CD14-positive monocyte (primary cell): ENCODE measurements at regions not wholly inside any gene's neighbourhood (a gene's known extent, or its start where the extent isn't known, plus 50 kb on each side); places are given as distances from the start of the nearest gene placed in this dataset.

Experiments
- DNase-seq, 3 donors: peaks; one replicate each; pipeline ENCODE4 v3.0.0-alpha.2; 2011 to 2022
- H2AFZ ChIP-seq: 2 replicates; pipeline ENCODE4 v1.6.0; 2012; ENCODE audit warnings: mild to moderate bottlenecking, low read depth, low read length, inconsistent platforms; ENCODE audit not compliant: insufficient read depth, poor library complexity, severe bottlenecking
- H3K27ac ChIP-seq, 2 donors: 1 replicate in 1 of 2; 2 replicates in 1 of 2; pipeline ENCODE4 v1.5.1; 2012 to 2013; ENCODE audit warnings: low read length in 2 of 2, control low read depth in 1 of 2, inconsistent platforms in 1 of 2, low read depth in 1 of 2, mild to moderate bottlenecking in 1 of 2
- H3K27me3 ChIP-seq, 2 donors: one replicate each; pipeline versions ENCODE4 v1.6.0 to v1.6.1; 2011 to 2013; ENCODE audit warnings: low read length in 2 of 2; ENCODE audit not compliant: control insufficient read depth in 2 of 2, insufficient read depth in 2 of 2
- H3K36me3 ChIP-seq, 2 donors: replicated peaks in 1 of 2; 1 replicate in 1 of 2; 2 replicates in 1 of 2; pipeline versions ENCODE4 v1.5.1 to v1.6.1; 2012 to 2013; ENCODE audit warnings: low read length in 2 of 2, control low read depth in 1 of 2, inconsistent platforms in 1 of 2, mild to moderate bottlenecking in 1 of 2; ENCODE audit not compliant: insufficient read depth in 2 of 2, control insufficient read depth in 1 of 2
- H3K4me1 ChIP-seq, 2 donors: 1 replicate in 1 of 2; 2 replicates in 1 of 2; pipeline versions ENCODE4 v1.5.1 to v1.6.1; 2012 to 2013; ENCODE audit warnings: low read length in 2 of 2, control low read depth in 1 of 2, inconsistent platforms in 1 of 2, mild to moderate bottlenecking in 1 of 2, moderate library complexity in 1 of 2; ENCODE audit not compliant: insufficient read depth in 2 of 2, control insufficient read depth in 1 of 2
- H3K4me2 ChIP-seq: replicated peaks from 2 replicates; pipeline ENCODE3; 2012; ENCODE audit warnings: low read length, moderate library complexity, mild to moderate bottlenecking; ENCODE audit not compliant: poor library complexity, severe bottlenecking; ENCODE audit errors: extremely low read depth
- H3K4me3 ChIP-seq, 3 experiments: fragments of 200-600 bp in 1 of 3; sonication (generic) in 1 of 3; replicated peaks in 1 of 3; 1 replicate in 2 of 3; 2 replicates in 1 of 3; pipeline ENCODE4 v1.5.1; 2011 to 2013; ENCODE audit warnings: low read length in 3 of 3, mild to moderate bottlenecking in 3 of 3, control low read depth in 2 of 3, low read depth in 2 of 3, inconsistent platforms in 1 of 3, moderate library complexity in 1 of 3
- H3K79me2 ChIP-seq: 2 replicates; pipeline ENCODE4 v1.6.0; 2012; ENCODE audit warnings: mild to moderate bottlenecking, control low read depth, inconsistent platforms, low read length, moderate library complexity; ENCODE audit not compliant: insufficient read depth
- H3K9ac ChIP-seq: 2 replicates; pipeline ENCODE4 v1.6.0; 2017; ENCODE audit warnings: low read length, mild to moderate bottlenecking; ENCODE audit not compliant: insufficient read depth, poor library complexity, severe bottlenecking
- H3K9me3 ChIP-seq, 2 donors: replicated peaks in 1 of 2; 1 replicate in 1 of 2; 2 replicates in 1 of 2; pipeline versions ENCODE4 v1.5.1 to v1.6.1; 2012 to 2013; ENCODE audit warnings: low read length in 2 of 2, control low read depth in 1 of 2; ENCODE audit not compliant: control insufficient read depth in 1 of 2, insufficient read depth in 1 of 2
- H4K20me1 ChIP-seq: 2 replicates; pipeline ENCODE4 v1.6.0; 2012; ENCODE audit warnings: mild to moderate bottlenecking, low read length, control low read depth, moderate library complexity; ENCODE audit not compliant: insufficient read depth
- H3K27ac Mint-ChIP-seq, 7 donors: one replicate each; pipeline ENCODE4 v1.8.0; 2020; ENCODE audit warnings: mild to moderate bottlenecking in 7 of 7, mixed read lengths in 7 of 7, moderate library complexity in 6 of 7, inconsistent platforms in 2 of 7
- H3K27me3 Mint-ChIP-seq, 3 donors: one replicate each; pipeline ENCODE4 v1.8.0; 2021 to 2022; ENCODE audit warnings: low read depth in 3 of 3, mild to moderate bottlenecking in 3 of 3, mixed read lengths in 3 of 3, moderate library complexity in 3 of 3, inconsistent platforms in 1 of 3
- H3K36me3 Mint-ChIP-seq, 2 donors: one replicate each; pipeline ENCODE4 v1.8.0; 2020; ENCODE audit warnings: mixed read lengths in 2 of 2, inconsistent platforms in 1 of 2, mild to moderate bottlenecking in 1 of 2
- H3K4me1 Mint-ChIP-seq: one replicate; pipeline ENCODE4 v1.8.0; 2020; ENCODE audit warnings: mild to moderate bottlenecking, mixed read lengths
- H3K4me3 Mint-ChIP-seq, 2 donors: one replicate each; pipeline ENCODE4 v1.8.0; 2020; ENCODE audit warnings: mild to moderate bottlenecking in 2 of 2, mixed read lengths in 2 of 2, moderate library complexity in 1 of 2
- H3K9me3 Mint-ChIP-seq, 7 donors: one replicate each; pipeline ENCODE4 v1.8.0; 2020 to 2022; ENCODE audit warnings: mixed read lengths in 7 of 7, mild to moderate bottlenecking in 6 of 7, moderate library complexity in 6 of 7, inconsistent platforms in 2 of 7
- CTCF ChIP-seq: fragments of 200-600 bp; IDR thresholded peaks from one replicate; pipeline ENCODE4 v1.8.0; 2022; ENCODE audit warnings: antibody characterized with exemption, mild to moderate bottlenecking
- WGBS: methylation state at CpG from one replicate; pipeline ENCODE4 v1.1.5; 2013; ENCODE audit warnings: missing lambda C conversion rate; ENCODE audit not compliant: insufficient coverage; 5-methylcytosine and 5-hydroxymethylcytosine counted together
- intact Hi-C, 2 donors: fragments of 100-400 bp; cut with micrococcal nuclease; formaldehyde crosslinking; loops; one replicate each; pipeline versions ENCODE4 v1.15.0 to v1.15.1; 2023

- Mint-ChIP-seq H3K36me3 (no peaks in the 10 kb centered on the region), H3K27ac (no peak overlapping the region), H3K4me3 (no peak overlapping the region), H3K4me1 (no peaks in the 10 kb centered on the region), H3K27me3 (no peaks in the 10 kb centered on the region), H3K9me3 (peaks cover 0 to 2% (median 0%) of the 10 kb centered on the region in 7 donors)
- Histone ChIP-seq H3K36me3 (no peaks in the 10 kb centered on the region), H2AFZ (no peak overlapping the region), H3K27me3 (no peaks in the 10 kb centered on the region), H3K9me3 (peaks cover 0 to 3% of the 10 kb centered on the region in 2 donors), H4K20me1 (no peaks in the 10 kb centered on the region), H3K79me2 (no peaks in the 10 kb centered on the region), H3K4me1 (no peaks in the 10 kb centered on the region), H3K9ac (no peak overlapping the region), H3K4me2 (no peak overlapping the region), H3K4me3 (no peak overlapping the region), H3K27ac (no peak overlapping the region)
- DNase-seq, result no peak
- TF ChIP-seq CTCF, result no peak
- intact Hi-C loops, result no loop called here
Observed at GRCh38 chr5:93151121-93151520, 429.9 kb downstream of the NR2F1-AS1 start.

- Mint-ChIP-seq H3K27me3 (no peaks in the 10 kb centered on the region), H3K9me3 (peaks cover 0 to 2% (median 0%) of the 10 kb centered on the region in 7 donors), H3K36me3 (no peaks in the 10 kb centered on the region), H3K4me3 (no peak overlapping the region), H3K27ac (no peak overlapping the region), H3K4me1 (no peaks in the 10 kb centered on the region)
- no peak for TF ChIP-seq CTCF
- Histone ChIP-seq H4K20me1 (no peaks in the 10 kb centered on the region), H3K4me3 (no peak overlapping the region), H3K4me2 (no peak overlapping the region), H3K36me3 (no peaks in the 10 kb centered on the region), H3K79me2 (no peaks in the 10 kb centered on the region), H3K9me3 (peaks cover 0 to 3% of the 10 kb centered on the region in 2 donors), H3K27ac (no peak overlapping the region), H3K4me1 (no peaks in the 10 kb centered on the region), H3K27me3 (no peaks in the 10 kb centered on the region), H2AFZ (no peak overlapping the region), H3K9ac (no peak overlapping the region)
- WGBS, result 93% methylated on average over 3 of the region's 3 CpGs
- intact Hi-C loops, result no loop called here
- no peak for DNase-seq
Observed at GRCh38 chr5:93150311-93151012, 430.6 kb downstream of the NR2F1-AS1 start.
